ENCODE measurements at regions not wholly inside any gene's neighbourhood (a gene's known extent, or its start where the extent isn't known, plus 50 kb on each side); places are given as distances from the start of the nearest gene placed in this dataset.

DNA sequence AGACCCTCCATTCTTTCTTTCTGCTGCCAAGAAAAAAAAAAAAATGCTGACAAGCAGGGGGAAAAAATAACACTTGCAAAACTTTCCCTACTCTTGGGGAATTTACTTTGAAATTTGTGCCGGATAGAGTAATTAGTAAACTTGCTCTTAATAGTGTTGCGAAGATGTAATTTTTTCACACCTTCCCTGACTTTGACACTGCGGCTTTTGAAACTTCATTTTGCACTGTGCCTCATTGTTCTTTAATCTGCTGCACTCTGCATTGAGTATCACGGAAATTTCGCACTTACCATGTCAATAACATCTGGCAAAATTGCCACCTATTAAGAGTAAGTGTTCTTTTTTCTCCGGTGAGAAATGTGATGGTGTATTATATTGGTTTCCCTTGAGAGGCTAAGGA lies 596.1 kb downstream of the VRK1 start:
- DNase-seq (ENCODE audit: low spot score), result no peak
- Mint-ChIP-seq H3K36me3 (ENCODE audit: low read depth, unreplicated experiment) (no peaks in the 10 kb centered on the region), H3K4me3 (ENCODE audit: unreplicated experiment) (no peak overlapping the region), H3K9me3 (ENCODE audit: unreplicated experiment) (no peaks in the 10 kb centered on the region), H3K27me3 (ENCODE audit: unreplicated experiment) (no peaks in the 10 kb centered on the region), H3K4me1 (ENCODE audit: unreplicated experiment) (no peaks in the 10 kb centered on the region), H3K27ac (ENCODE audit: unreplicated experiment) (no peak overlapping the region)
- TF ChIP-seq CTCF (IDR thresholded peaks at IDR 0.05; ENCODE audit: unreplicated experiment), result no peak

DNA sequence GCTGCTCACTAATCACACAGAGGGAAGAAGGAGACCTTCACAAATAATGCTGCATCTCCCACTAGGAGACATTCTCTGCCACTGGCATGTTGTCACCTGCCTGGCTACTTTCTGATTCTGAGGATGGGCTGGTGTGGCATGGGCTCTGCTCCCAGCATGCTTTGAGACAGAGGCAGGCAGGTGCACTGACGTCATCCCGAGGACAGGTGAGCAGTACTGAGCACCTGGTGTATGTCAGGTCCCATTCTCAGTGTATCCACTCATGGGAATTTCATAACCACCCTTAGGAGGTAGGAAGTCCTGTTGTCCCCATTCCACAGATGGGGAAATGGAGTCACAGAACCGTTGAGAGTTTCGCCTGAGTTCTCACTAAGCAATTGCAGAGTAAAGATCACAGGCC lies 597.9 kb downstream of the VRK1 start:
- Mint-ChIP-seq H3K4me1 (ENCODE audit: unreplicated experiment) (no peaks in the 10 kb centered on the region), H3K4me3 (ENCODE audit: unreplicated experiment) (no peak overlapping the region), H3K9me3 (ENCODE audit: unreplicated experiment) (peaks cover 3% of the 10 kb centered on the region), H3K27ac (ENCODE audit: unreplicated experiment) (no peak overlapping the region), H3K36me3 (ENCODE audit: low read depth, unreplicated experiment) (no peaks in the 10 kb centered on the region), H3K27me3 (ENCODE audit: unreplicated experiment) (no peaks in the 10 kb centered on the region)
- no peak for DNase-seq (ENCODE audit: low spot score)
- TF ChIP-seq CTCF (IDR thresholded peaks at IDR 0.05; ENCODE audit: unreplicated experiment), result no peak

- Mint-ChIP-seq H3K9me3 (ENCODE audit: unreplicated experiment) (peaks cover 3% of the 10 kb centered on the region), H3K36me3 (ENCODE audit: low read depth, unreplicated experiment) (no peaks in the 10 kb centered on the region), H3K4me1 (ENCODE audit: unreplicated experiment) (no peaks in the 10 kb centered on the region), H3K4me3 (ENCODE audit: unreplicated experiment) (no peak overlapping the region), H3K27me3 (ENCODE audit: unreplicated experiment) (no peaks in the 10 kb centered on the region), H3K27ac (ENCODE audit: unreplicated experiment) (no peak overlapping the region)
- no peak for DNase-seq (ENCODE audit: low spot score)
- no peak for TF ChIP-seq CTCF (IDR thresholded peaks at IDR 0.05; ENCODE audit: unreplicated experiment)
Observed at GRCh38 chr14:97401714-97402113, 604.5 kb downstream of the VRK1 start.

DNA sequence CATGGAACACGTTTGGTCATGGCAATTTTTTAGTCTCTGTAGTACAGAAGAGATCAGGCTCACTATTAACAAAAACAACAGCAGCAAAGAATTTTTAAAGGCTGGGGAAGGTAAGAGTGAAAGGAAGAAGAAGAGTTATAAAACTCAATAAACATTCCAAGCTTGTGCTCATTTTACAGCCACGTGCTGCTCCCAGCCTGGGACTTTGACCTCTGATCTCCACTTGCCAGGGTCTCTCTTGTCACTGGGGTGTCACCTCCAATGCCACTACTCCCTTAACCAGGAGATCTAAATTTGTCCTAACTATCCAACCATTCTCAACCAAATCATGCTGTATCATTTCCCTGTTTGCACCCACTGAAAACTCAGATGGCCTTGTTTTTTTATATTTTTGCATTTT lies 605.1 kb downstream of the VRK1 start:
- no peaks in the 10 kb centered on the region for H3K36me3 Mint-ChIP-seq (ENCODE audit: low read depth, unreplicated experiment)
- no peaks in the 10 kb centered on the region for H3K27me3 Mint-ChIP-seq (ENCODE audit: unreplicated experiment)
- peaks cover 3% of the 10 kb centered on the region for H3K9me3 Mint-ChIP-seq (ENCODE audit: unreplicated experiment)
- H3K27ac Mint-ChIP-seq (ENCODE audit: unreplicated experiment), result no peak overlapping the region
- H3K4me1 Mint-ChIP-seq (ENCODE audit: unreplicated experiment), result no peaks in the 10 kb centered on the region
- H3K4me3 Mint-ChIP-seq (ENCODE audit: unreplicated experiment), result no peak overlapping the region
- TF ChIP-seq CTCF (IDR thresholded peaks at IDR 0.05; ENCODE audit: unreplicated experiment), result no peak
- DNase-seq (ENCODE audit: low spot score), result no peak

DNA sequence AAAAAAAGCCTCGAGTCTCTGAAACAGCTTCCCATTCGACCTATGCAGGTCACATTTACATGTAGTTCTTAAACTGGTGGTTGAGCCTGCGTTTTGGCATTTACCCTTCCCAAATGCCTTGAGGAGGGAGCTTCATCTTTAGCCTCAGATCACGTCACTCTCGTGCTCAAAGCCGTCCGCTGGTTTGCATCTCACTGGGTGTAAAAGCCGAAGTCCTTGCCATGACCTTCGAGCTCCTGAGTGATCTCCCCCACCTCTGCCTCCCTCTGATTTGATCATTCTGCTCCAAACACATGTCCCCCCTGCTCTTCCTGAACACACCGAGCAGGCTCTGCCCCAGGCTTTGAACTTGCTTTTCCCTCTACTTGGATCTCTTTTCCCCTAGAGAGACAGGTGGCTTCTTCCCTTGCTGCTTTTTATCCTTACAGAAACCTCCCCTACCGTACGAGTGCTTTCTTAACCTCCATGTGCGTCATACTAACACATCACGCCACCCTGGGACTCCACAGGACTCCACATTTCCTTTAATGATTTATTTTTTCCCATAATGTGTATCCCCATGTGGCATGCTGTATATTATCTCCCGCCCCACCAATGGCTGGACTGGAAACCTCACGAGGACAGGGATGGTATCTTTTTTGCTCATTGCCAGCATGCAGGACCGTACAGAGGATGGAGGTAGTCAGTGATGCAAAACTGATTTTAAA lies 610.7 kb downstream of the VRK1 start:
- no peaks in the 10 kb centered on the region for H3K36me3 Mint-ChIP-seq (ENCODE audit: low read depth, unreplicated experiment)
- no peak overlapping the region for H3K4me3 Mint-ChIP-seq (ENCODE audit: unreplicated experiment)
- H3K27me3 Mint-ChIP-seq (ENCODE audit: unreplicated experiment), result peaks cover 1% of the 10 kb centered on the region
- no peak for TF ChIP-seq CTCF (IDR thresholded peaks at IDR 0.05; ENCODE audit: unreplicated experiment)
- H3K27ac Mint-ChIP-seq (ENCODE audit: unreplicated experiment), result no peak overlapping the region
- no peaks in the 10 kb centered on the region for H3K4me1 Mint-ChIP-seq (ENCODE audit: unreplicated experiment)
- H3K9me3 Mint-ChIP-seq (ENCODE audit: unreplicated experiment), result no peaks in the 10 kb centered on the region
- DNase-seq (ENCODE audit: low spot score), result no peak
